Gastrocnemius medialis (tissue), 4 donors: ENCODE measurements at regions not wholly inside any gene's neighbourhood (a gene's known extent, or its start where the extent isn't known, plus 50 kb on each side); places are given as distances from the start of the nearest gene placed in this dataset.

Experiments used
- CTCF ChIP-seq, 5 experiments: fragments of 450-650 bp in 3 of 5; fragments of 200-600 bp in 2 of 5; sonication (generic) in 2 of 5; IDR thresholded peaks in 4 of 5; conservative IDR thresholded peaks in 1 of 5; 1 replicate in 4 of 5; 2 replicates in 1 of 5; pipeline ENCODE4 v1.5.1; 2016 to 2019; ENCODE audit warnings: antibody characterized with exemption in 5 of 5, mild to moderate bottlenecking in 3 of 5, moderate library complexity in 3 of 5
- POLR2A ChIP-seq, 2 donors: fragments of 450-650 bp; IDR thresholded peaks; one replicate each; pipeline ENCODE4 v1.6.1; 2017; ENCODE audit warnings: antibody characterized with exemption in 2 of 2, mild to moderate bottlenecking in 2 of 2, moderate library complexity in 2 of 2

- no peak for TF ChIP-seq CTCF (IDR thresholded peaks at IDR 0.05 in 4 of 5, conservative IDR thresholded peaks at IDR 0.05 in 1 of 5)
- no peak for TF ChIP-seq POLR2A (IDR thresholded peaks at IDR 0.05)
Measured at GRCh38 chr11:11068113-11068512, 210.3 kb upstream of the ZBED5 start.
